ENCODE measurements at regions not wholly inside any gene's neighbourhood (a gene's known extent, or its start where the extent isn't known, plus 50 kb on each side); places are given as distances from the start of the nearest gene placed in this dataset.

DNA sequence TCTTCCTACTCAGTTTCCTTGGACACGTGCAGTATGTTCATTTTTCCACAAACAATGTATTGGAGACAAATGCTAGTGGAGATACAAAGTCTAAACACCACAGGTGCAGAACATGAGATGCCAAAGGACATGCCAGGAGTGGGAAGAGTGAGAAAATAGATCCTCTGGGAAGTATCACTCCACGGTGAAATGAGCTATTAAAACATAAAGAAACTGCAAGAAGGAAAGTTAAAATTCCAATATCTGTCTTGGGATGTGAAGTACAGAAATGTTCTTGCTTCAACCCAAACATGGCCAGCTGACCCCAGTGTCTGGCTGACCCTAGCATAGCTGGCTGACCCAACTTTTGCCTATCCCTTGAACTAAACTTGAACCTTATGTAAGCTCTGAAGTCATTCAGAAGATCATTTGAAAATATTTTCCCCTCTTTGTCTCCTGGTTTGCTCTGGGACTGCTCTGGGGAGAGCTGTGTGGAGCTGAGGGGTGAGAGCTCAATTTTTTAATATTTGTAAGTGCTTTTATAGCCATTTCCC, 59.5 kb downstream of the FZD1 start:
- no peak overlapping the region for H3K4me3 ChIP-seq (ENCODE audit: low read depth, low read length)
- no peak for DNase-seq (ENCODE audit: low read depth)
- TF ChIP-seq, protein P1, sequence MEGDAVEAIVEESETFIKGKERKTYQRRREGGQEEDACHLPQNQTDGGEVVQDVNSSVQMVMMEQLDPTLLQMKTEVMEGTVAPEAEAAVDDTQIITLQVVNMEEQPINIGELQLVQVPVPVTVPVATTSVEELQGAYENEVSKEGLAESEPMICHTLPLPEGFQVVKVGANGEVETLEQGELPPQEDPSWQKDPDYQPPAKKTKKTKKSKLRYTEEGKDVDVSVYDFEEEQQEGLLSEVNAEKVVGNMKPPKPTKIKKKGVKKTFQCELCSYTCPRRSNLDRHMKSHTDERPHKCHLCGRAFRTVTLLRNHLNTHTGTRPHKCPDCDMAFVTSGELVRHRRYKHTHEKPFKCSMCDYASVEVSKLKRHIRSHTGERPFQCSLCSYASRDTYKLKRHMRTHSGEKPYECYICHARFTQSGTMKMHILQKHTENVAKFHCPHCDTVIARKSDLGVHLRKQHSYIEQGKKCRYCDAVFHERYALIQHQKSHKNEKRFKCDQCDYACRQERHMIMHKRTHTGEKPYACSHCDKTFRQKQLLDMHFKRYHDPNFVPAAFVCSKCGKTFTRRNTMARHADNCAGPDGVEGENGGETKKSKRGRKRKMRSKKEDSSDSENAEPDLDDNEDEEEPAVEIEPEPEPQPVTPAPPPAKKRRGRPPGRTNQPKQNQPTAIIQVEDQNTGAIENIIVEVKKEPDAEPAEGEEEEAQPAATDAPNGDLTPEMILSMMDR (IDR thresholded peaks at IDR 0.05; ENCODE audit: insufficient read depth, low read depth, low read length), result no peak

DNA sequence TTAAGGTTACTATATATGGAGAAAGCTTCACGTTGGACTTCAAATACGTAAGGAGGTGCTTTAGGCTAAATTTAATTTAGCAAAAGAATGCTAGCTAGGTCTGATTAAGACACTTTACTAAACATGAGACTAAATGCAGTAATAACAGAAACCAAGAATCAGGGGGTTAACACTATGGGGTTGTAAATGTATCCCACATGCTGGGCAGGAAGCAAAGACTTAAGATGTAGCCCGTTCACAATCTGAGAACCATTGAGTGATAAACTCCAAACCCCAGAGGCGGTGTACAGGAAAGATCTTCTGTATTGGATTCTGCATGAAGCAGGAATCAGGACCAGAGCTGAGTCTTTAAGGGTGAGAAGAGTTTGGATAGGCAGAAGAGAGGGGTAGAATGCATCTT, 60.4 kb downstream of the FZD1 start:
- H3K4me3 ChIP-seq (ENCODE audit: low read depth, low read length), result no peak overlapping the region
- DNase-seq (ENCODE audit: low read depth), result no peak
- TF ChIP-seq, protein P1 (IDR thresholded peaks at IDR 0.05; ENCODE audit: insufficient read depth, low read depth, low read length), result no peak

DNA sequence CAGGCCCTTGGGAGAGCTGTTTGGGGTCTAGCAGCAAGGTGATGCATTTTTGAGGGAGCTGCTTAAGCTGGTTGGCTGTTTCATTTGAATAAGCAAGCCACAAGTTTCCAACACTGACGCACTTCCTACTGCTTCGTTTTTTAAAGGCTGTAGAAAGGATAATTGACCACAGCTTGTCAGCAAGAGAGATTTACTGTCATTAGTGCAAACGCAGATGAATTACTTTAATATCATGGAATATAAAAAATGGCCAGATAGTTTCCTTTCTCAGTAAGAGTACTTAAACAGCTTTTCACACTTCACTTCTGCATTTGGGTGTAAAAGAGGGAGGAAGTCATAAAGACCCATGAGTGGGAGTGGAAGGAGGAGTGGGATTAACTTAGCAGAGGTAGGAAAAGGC, 61.5 kb downstream of the FZD1 start:
- no peak for DNase-seq (ENCODE audit: low read depth)
- TF ChIP-seq, protein P1 (IDR thresholded peaks at IDR 0.05; ENCODE audit: insufficient read depth, low read depth, low read length), result no peak
- no peak overlapping the region for H3K4me3 ChIP-seq (ENCODE audit: low read depth, low read length)

DNA sequence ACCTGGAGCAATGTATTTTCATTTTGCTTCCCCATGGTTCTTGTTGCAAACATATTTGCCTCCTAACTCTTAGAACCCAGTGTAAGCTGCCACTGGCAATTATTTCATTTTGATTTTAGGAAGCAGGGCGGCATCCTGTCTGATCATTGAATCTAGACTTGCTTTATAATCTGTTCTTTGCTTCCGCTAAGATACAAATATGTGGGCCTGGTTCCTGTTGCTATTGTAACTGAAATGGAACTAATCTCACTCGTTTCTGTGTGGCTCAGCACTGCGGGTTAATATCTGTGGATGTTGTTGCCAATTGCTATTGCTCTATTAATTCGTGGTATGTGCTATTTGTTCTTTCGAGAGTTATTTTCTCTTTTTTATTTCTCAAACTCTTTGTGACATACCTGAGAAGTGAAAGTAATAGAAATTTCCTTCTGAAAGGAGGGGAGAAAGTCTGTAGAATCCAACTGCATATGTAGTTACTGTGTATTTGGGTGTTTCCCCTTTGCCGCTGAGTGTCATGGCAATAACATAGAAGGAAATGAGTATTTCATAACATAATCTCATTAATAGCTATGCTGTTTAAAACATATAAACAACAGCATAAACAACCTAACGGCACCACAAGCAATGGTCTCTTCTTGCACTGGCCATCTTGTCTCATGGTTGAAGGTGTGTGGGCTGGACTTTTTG, 62.4 kb downstream of the FZD1 start:
- no peak for DNase-seq (ENCODE audit: low read depth)
- H3K4me3 ChIP-seq (ENCODE audit: low read depth, low read length), result no peak overlapping the region
- TF ChIP-seq, protein P1 (IDR thresholded peaks at IDR 0.05; ENCODE audit: insufficient read depth, low read depth, low read length), result no peak

DNA sequence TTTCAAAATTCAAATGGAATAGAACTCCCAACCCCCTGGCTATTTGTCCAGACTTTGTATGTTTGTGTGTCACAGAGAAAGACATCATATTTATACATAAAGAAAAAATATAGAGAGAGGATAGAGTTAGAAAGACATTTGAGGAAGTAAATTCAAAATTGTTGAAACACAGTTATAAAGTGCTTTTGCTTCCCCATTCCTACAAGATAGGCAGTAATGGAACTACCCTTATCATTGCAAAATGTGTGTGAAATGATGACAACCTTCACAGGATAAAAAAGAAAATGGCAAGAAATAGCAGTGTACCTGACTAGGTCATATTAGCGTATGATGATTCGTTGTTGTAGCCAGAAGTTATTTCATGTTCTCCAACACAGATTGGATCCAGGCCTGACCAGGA, 63.1 kb downstream of the FZD1 start:
- no peak overlapping the region for H3K4me3 ChIP-seq (ENCODE audit: low read depth, low read length)
- no peak for DNase-seq (ENCODE audit: low read depth)
- TF ChIP-seq, protein P1 (IDR thresholded peaks at IDR 0.05; ENCODE audit: insufficient read depth, low read depth, low read length), result no peak

DNA sequence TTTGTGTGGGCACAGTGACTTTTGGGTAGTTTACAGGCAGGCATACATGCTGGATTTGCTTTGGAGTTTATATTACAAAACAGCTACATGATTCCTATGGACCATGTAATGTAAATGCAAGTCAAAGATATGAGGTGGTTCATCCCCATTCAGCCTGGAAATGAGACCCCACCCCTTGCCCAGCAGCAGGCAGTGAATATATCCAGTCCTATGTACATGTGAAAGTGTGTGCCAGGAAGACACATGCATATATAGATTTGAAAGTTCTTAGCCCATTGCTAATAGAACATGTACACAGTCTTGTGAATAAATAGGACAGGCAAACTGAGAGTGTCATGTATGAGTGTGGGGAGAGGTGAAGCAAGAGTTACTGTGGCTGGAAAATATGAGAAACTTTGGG, 65.3 kb downstream of the FZD1 start:
- H3K4me3 ChIP-seq (ENCODE audit: low read depth, low read length), result no peak overlapping the region
- DNase-seq (ENCODE audit: low read depth), result no peak
- TF ChIP-seq, protein P1 (IDR thresholded peaks at IDR 0.05; ENCODE audit: insufficient read depth, low read depth, low read length), result no peak
